H9 (cell line): ENCODE measurements at regions not wholly inside any gene's neighbourhood (a gene's known extent, or its start where the extent isn't known, plus 50 kb on each side); places are given as distances from the start of the nearest gene placed in this dataset.

Experiments used
- DNase-seq: peaks from one replicate; pipeline ENCODE4 v3.0.0-alpha.2; 2017
- H2AFZ ChIP-seq: one replicate; pipeline ENCODE4 v1.6.1; 2013; ENCODE audit warnings: mild to moderate bottlenecking, low read length, control low read depth, moderate library complexity
- H2AK5ac ChIP-seq: 2 replicates; pipeline ENCODE4 v1.6.1; 2013; ENCODE audit warnings: low read length, control low read depth, mixed read lengths; ENCODE audit not compliant: insufficient read length
- H2BK120ac ChIP-seq: one replicate; pipeline ENCODE4 v1.6.1; 2013; ENCODE audit warnings: low read depth, mild to moderate bottlenecking, low read length, control low read depth, inconsistent platforms; ENCODE audit not compliant: poor library complexity, severe bottlenecking
- H2BK12ac ChIP-seq: 2 replicates; pipeline ENCODE4 v1.6.1; 2013; ENCODE audit warnings: low read length, control low read depth, mixed read lengths, low read depth; ENCODE audit not compliant: insufficient read length
- H2BK15ac ChIP-seq: 2 replicates; pipeline ENCODE4 v1.6.1; 2013; ENCODE audit warnings: low read depth, low read length, control low read depth
- H2BK20ac ChIP-seq: one replicate; pipeline ENCODE4 v1.6.1; 2013; ENCODE audit warnings: low read depth, mild to moderate bottlenecking, low read length, control low read depth, inconsistent platforms; ENCODE audit not compliant: poor library complexity, severe bottlenecking
- H2BK5ac ChIP-seq: 2 replicates; pipeline ENCODE4 v1.6.1; 2013; ENCODE audit warnings: low read length, control low read depth, mixed read lengths; ENCODE audit not compliant: insufficient read length
- H3K14ac ChIP-seq: 2 replicates; pipeline ENCODE4 v1.6.1; 2013; ENCODE audit warnings: low read length, control low read depth; ENCODE audit not compliant: insufficient read depth
- H3K18ac ChIP-seq: 2 replicates; pipeline ENCODE4 v1.6.1; 2013; ENCODE audit warnings: low read depth, mild to moderate bottlenecking, mixed read lengths, low read length, control low read depth; ENCODE audit not compliant: insufficient read length
- H3K23ac ChIP-seq: 2 replicates; pipeline ENCODE4 v1.6.1; 2013; ENCODE audit warnings: low read length, control low read depth, mixed read lengths, low read depth; ENCODE audit not compliant: insufficient read length
- H3K23me2 ChIP-seq: 2 replicates; pipeline ENCODE4 v1.6.1; 2013; ENCODE audit warnings: low read depth, mild to moderate bottlenecking, mixed read lengths, low read length, control low read depth; ENCODE audit not compliant: insufficient read length, poor library complexity, severe bottlenecking
- H3K27ac ChIP-seq: 2 replicates; pipeline ENCODE4 v1.5.1; 2013; ENCODE audit warnings: low read length, control low read depth, mixed read lengths, low read depth; ENCODE audit not compliant: insufficient read length
- H3K27me3 ChIP-seq: 2 replicates; pipeline ENCODE4 v1.6.1; 2013; ENCODE audit warnings: low read length, control low read depth, inconsistent platforms; ENCODE audit not compliant: insufficient read depth
- H3K4ac ChIP-seq: 2 replicates; pipeline ENCODE4 v1.6.1; 2013; ENCODE audit warnings: low read depth, mild to moderate bottlenecking, control low read depth, inconsistent platforms, low read length, moderate library complexity
- H3K4me1 ChIP-seq: 2 replicates; pipeline ENCODE4 v1.6.1; 2013; ENCODE audit warnings: low read length, control low read depth, inconsistent platforms; ENCODE audit not compliant: insufficient read depth
- H3K4me2 ChIP-seq: 2 replicates; pipeline ENCODE4 v1.6.1; 2013; ENCODE audit warnings: low read length, control low read depth, mixed read lengths; ENCODE audit not compliant: insufficient read length, insufficient read depth
- H3K56ac ChIP-seq: 2 replicates; pipeline ENCODE4 v1.6.1; 2013; ENCODE audit warnings: low read depth, mild to moderate bottlenecking, mixed read lengths, low read length, control low read depth; ENCODE audit not compliant: insufficient read length
- H3K79me1 ChIP-seq: 2 replicates; pipeline ENCODE4 v1.6.1; 2013; ENCODE audit warnings: low read depth, mild to moderate bottlenecking, moderate library complexity, low read length, control low read depth, inconsistent platforms; ENCODE audit not compliant: insufficient read depth, poor library complexity, severe bottlenecking
- H3K79me2 ChIP-seq: 2 replicates; pipeline ENCODE4 v1.6.1; 2013; ENCODE audit warnings: low read length, control low read depth, inconsistent platforms; ENCODE audit not compliant: insufficient read depth
- H3K9ac ChIP-seq: 2 replicates; pipeline ENCODE4 v1.6.1; 2013; ENCODE audit warnings: low read length, control low read depth, mixed read lengths; ENCODE audit not compliant: insufficient read length; ENCODE audit errors: extremely low read depth
- H3K9me3 ChIP-seq: one replicate; pipeline ENCODE4 v1.6.1; 2013; ENCODE audit warnings: low read depth, low read length, inconsistent platforms; ENCODE audit not compliant: control insufficient read depth
- H3T11ph ChIP-seq: one replicate; pipeline ENCODE4 v1.6.1; 2013; ENCODE audit warnings: mild to moderate bottlenecking, low read length, control low read depth, inconsistent platforms
- H4K20me1 ChIP-seq: one replicate; pipeline ENCODE4 v1.6.1; 2013; ENCODE audit not compliant: control insufficient read depth, insufficient read length, insufficient read depth
- H4K5ac ChIP-seq: 2 replicates; pipeline ENCODE4 v1.6.1; 2013; ENCODE audit warnings: low read depth, mild to moderate bottlenecking, mixed read lengths, low read length, control low read depth; ENCODE audit not compliant: insufficient read length
- H4K8ac ChIP-seq: replicated peaks from 2 replicates; pipeline ENCODE4 v1.6.1; 2013; ENCODE audit warnings: low read length, control low read depth, mixed read lengths, low read depth; ENCODE audit not compliant: insufficient read length
- H4K91ac ChIP-seq: 2 replicates; pipeline ENCODE4 v1.6.1; 2013; ENCODE audit warnings: low read depth, mild to moderate bottlenecking, moderate library complexity, mixed read lengths, low read length, control low read depth; ENCODE audit not compliant: insufficient read length
- H3K27ac Mint-ChIP-seq, 3 experiments: 2 replicates in 2 of 3; 3 replicates in 1 of 3; pipeline ENCODE4 v1.8.0; 2020 to 2021; ENCODE audit warnings: mixed read lengths in 3 of 3, mild to moderate bottlenecking in 1 of 3, moderate library complexity in 1 of 3
- H3K27me3 Mint-ChIP-seq: 2 replicates; pipeline ENCODE4 v1.8.0; 2021; ENCODE audit warnings: low read depth, mild to moderate bottlenecking, moderate library complexity, mixed read lengths
- H3K36me3 Mint-ChIP-seq, 3 experiments: 2 replicates in 2 of 3; 3 replicates in 1 of 3; pipeline ENCODE4 v1.8.0; 2020 to 2021; ENCODE audit warnings: low read depth in 3 of 3, mixed read lengths in 3 of 3; ENCODE audit not compliant: insufficient read depth in 1 of 3
- H3K4me1 Mint-ChIP-seq, 2 experiments: 2 replicates each; pipeline ENCODE4 v1.8.0; 2020; ENCODE audit warnings: mixed read lengths in 2 of 2
- H3K4me3 Mint-ChIP-seq, 2 experiments: 2 replicates in 1 of 2; 3 replicates in 1 of 2; pipeline ENCODE4 v1.8.0; 2020 to 2021; ENCODE audit warnings: mild to moderate bottlenecking in 2 of 2, mixed read lengths in 2 of 2, moderate library complexity in 1 of 2
- H3K9me3 Mint-ChIP-seq, 2 experiments: 2 replicates in 1 of 2; 3 replicates in 1 of 2; pipeline ENCODE4 v1.8.0; 2020; ENCODE audit warnings: mild to moderate bottlenecking in 2 of 2, mixed read lengths in 2 of 2, moderate library complexity in 1 of 2
- WGBS: extraction: QIAGEN DNeasy Blood & Tissue Kit; methylation state at CpG from one replicate; pipeline ENCODE4 v1.1.7; 2013; ENCODE audit warnings: missing lambda C conversion rate, low lambda C conversion rate, mixed read lengths; ENCODE audit not compliant: insufficient read length; ENCODE audit errors: extremely low coverage; 5-methylcytosine and 5-hydroxymethylcytosine counted together
- TF ChIP-seq, protein P1 (sequence below): fragments of 200-600 bp; sonication (generic); conservative IDR thresholded peaks from 3 replicates; pipeline ENCODE4 v1.8.0; 2021; ENCODE audit warnings: antibody characterized with exemption, mild to moderate bottlenecking

DNA sequence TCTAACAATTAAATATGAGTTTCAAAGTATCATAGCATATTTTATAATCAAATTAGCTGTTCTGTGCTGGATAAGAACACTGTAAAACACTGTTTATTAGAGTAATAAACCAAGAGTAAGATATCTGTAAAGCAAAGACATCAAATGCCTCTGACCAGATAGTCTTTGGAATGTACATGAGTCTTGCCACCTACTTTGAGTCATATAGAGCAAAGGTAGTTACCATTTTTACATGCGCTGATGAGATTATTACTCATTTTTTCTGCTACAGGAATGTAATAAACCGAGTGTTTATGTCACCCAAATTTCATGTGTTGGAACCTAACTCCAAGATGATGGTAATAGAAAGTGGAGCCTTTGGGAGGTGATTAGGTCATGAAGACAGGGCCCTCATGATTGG is 654.5 kb downstream of the CETN3 start:
- Histone ChIP-seq H4K20me1 (no peaks in the 10 kb centered on the region), H3K4ac (no peak overlapping the region), H2BK12ac (no peak overlapping the region), H3K18ac (no peak overlapping the region), H3K27me3 (no peaks in the 10 kb centered on the region), H3K79me1 (no peaks in the 10 kb centered on the region), H4K91ac (no peak overlapping the region), H3K27ac (no peak overlapping the region), H2BK120ac (no peak overlapping the region), H2AK5ac (no peak overlapping the region), H2BK5ac (no peak overlapping the region), H3K4me2 (no peak overlapping the region), H3T11ph (no peak overlapping the region), H3K14ac (no peak overlapping the region), H3K23ac (no peak overlapping the region), H2AFZ (no peak overlapping the region), H4K5ac (no peak overlapping the region), H2BK20ac (no peak overlapping the region), H2BK15ac (no peak overlapping the region), H3K9ac (no peak overlapping the region), H3K56ac (no peak overlapping the region), H3K9me3 (no peaks in the 10 kb centered on the region), H3K23me2 (no peaks in the 10 kb centered on the region), H3K79me2 (no peaks in the 10 kb centered on the region), H4K8ac (no peak overlapping the region), H3K4me1 (no peaks in the 10 kb centered on the region)
- Mint-ChIP-seq H3K36me3 (no peaks in the 10 kb centered on the region), H3K27ac (no peak overlapping the region), H3K4me3 (no peak overlapping the region), H3K27me3 (no peaks in the 10 kb centered on the region), H3K9me3 (no peaks in the 10 kb centered on the region), H3K4me1 (no peaks in the 10 kb centered on the region)
- WGBS = no CpG with 5 or more reads among the region's 2 CpGs
- TF ChIP-seq, protein P1, sequence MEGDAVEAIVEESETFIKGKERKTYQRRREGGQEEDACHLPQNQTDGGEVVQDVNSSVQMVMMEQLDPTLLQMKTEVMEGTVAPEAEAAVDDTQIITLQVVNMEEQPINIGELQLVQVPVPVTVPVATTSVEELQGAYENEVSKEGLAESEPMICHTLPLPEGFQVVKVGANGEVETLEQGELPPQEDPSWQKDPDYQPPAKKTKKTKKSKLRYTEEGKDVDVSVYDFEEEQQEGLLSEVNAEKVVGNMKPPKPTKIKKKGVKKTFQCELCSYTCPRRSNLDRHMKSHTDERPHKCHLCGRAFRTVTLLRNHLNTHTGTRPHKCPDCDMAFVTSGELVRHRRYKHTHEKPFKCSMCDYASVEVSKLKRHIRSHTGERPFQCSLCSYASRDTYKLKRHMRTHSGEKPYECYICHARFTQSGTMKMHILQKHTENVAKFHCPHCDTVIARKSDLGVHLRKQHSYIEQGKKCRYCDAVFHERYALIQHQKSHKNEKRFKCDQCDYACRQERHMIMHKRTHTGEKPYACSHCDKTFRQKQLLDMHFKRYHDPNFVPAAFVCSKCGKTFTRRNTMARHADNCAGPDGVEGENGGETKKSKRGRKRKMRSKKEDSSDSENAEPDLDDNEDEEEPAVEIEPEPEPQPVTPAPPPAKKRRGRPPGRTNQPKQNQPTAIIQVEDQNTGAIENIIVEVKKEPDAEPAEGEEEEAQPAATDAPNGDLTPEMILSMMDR = no peak
- no peak for DNase-seq
